Urinary bladder (tissue), 3 donors: ENCODE measurements at regions not wholly inside any gene's neighbourhood (a gene's known extent, or its start where the extent isn't known, plus 50 kb on each side); places are given as distances from the start of the nearest gene placed in this dataset.

Source experiments
- DNase-seq: peaks from one replicate; pipeline ENCODE4 v3.0.0-alpha.2; 2015; ENCODE audit errors: extremely low spot score
- H3K27ac ChIP-seq: one replicate; pipeline ENCODE4 v1.5.1; 2013; ENCODE audit warnings: low read depth, mild to moderate bottlenecking, moderate library complexity
- H3K36me3 ChIP-seq: one replicate; pipeline ENCODE4 v1.6.1; 2013; ENCODE audit warnings: mild to moderate bottlenecking, moderate library complexity; ENCODE audit not compliant: insufficient read depth
- H3K4me1 ChIP-seq: one replicate; pipeline ENCODE4 v1.6.1; 2013; ENCODE audit warnings: mild to moderate bottlenecking, moderate library complexity; ENCODE audit not compliant: insufficient read depth
- H3K4me3 ChIP-seq: one replicate; pipeline ENCODE4 v1.5.1; 2013; ENCODE audit warnings: low read depth, low read length
- WGBS: extraction: QIAGEN DNeasy Blood & Tissue Kit; methylation state at CpG from one replicate; pipeline ENCODE4 v1.1.7; 2013; 5-methylcytosine and 5-hydroxymethylcytosine counted together
- donor health status: healthy with polysubstance abuse.
- donor health status: healthy.

GRCh38 chr7:41816111-41816510 is 113.2 kb upstream of the INHBA start:
- no peaks in the 10 kb centered on the region for H3K36me3 ChIP-seq
- no peak overlapping the region for H3K4me3 ChIP-seq
- WGBS: 57% methylated on average over 4 of the region's 4 CpGs
- DNase-seq: no peak
- no peak overlapping the region for H3K27ac ChIP-seq
- H3K4me1 ChIP-seq: no peaks in the 10 kb centered on the region

DNA sequence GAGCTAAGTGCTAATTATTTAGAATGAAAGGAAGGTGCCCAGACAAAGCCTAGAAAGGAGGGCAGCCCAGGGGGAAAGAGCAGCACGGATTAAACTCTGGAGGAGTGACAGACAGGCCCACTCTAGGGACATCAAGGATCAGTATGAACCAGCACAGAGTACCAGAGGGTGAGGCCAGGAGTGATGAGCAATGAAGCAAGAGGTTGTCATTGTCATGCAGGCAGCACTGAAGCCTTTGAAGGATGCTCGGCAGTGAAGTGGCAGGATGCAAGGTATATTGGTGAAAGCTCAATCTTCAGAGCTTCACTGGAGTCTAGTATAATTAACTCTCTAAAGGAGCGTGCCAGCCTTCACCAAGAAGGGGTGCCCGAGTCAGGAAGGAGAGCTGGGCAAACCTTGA is 112.0 kb upstream of the INHBA start:
- no peak for DNase-seq
- WGBS: 83% methylated on average over 4 of the region's 4 CpGs

GRCh38 chr7:41813286-41813685 is 110.4 kb upstream of the INHBA start:
- no peaks in the 10 kb centered on the region for H3K36me3 ChIP-seq
- 92% methylated on average over 2 of the region's 2 CpGs for WGBS

More for the DNA sequence above, 112.0 kb upstream of the INHBA start:
- Histone ChIP-seq H3K4me1 (no peaks in the 10 kb centered on the region), H3K4me3 (no peak overlapping the region), H3K36me3 (no peaks in the 10 kb centered on the region), H3K27ac (no peak overlapping the region)

GRCh38 chr7:41811941-41812340 is 109.1 kb upstream of the INHBA start:
- Histone ChIP-seq H3K27ac (no peak overlapping the region), H3K4me1 (no peaks in the 10 kb centered on the region), H3K36me3 (no peaks in the 10 kb centered on the region), H3K4me3 (no peak overlapping the region)
- no peak for DNase-seq

More at GRCh38 chr7:41813286-41813685, 110.4 kb upstream of the INHBA start:
- H3K4me1 ChIP-seq: no peaks in the 10 kb centered on the region
- no peak overlapping the region for H3K27ac ChIP-seq
- no peak for DNase-seq
- no peak overlapping the region for H3K4me3 ChIP-seq

GRCh38 chr7:41809940-41810576 is 107.2 kb upstream of the INHBA start:
- 88% methylated on average over 13 of the region's 13 CpGs for WGBS
- Histone ChIP-seq H3K36me3 (no peaks in the 10 kb centered on the region), H3K27ac (no peak overlapping the region), H3K4me3 (no peak overlapping the region), H3K4me1 (no peaks in the 10 kb centered on the region)
- DNase-seq: no peak

GRCh38 chr7:41809529-41809939 is 106.6 kb upstream of the INHBA start:
- H3K27ac ChIP-seq: no peak overlapping the region
- DNase-seq: no peak
- WGBS: 68% methylated on average over 1 of the region's 1 CpG
- H3K4me3 ChIP-seq: no peak overlapping the region
- H3K36me3 ChIP-seq: no peaks in the 10 kb centered on the region
- H3K4me1 ChIP-seq: no peaks in the 10 kb centered on the region

GRCh38 chr7:41809116-41809515 is 106.2 kb upstream of the INHBA start:
- H3K36me3 ChIP-seq: no peaks in the 10 kb centered on the region
- no peak for DNase-seq
- 86% methylated on average over 2 of the region's 2 CpGs for WGBS
- no peaks in the 10 kb centered on the region for H3K4me1 ChIP-seq
- H3K4me3 ChIP-seq: no peak overlapping the region
- no peak overlapping the region for H3K27ac ChIP-seq

DNA sequence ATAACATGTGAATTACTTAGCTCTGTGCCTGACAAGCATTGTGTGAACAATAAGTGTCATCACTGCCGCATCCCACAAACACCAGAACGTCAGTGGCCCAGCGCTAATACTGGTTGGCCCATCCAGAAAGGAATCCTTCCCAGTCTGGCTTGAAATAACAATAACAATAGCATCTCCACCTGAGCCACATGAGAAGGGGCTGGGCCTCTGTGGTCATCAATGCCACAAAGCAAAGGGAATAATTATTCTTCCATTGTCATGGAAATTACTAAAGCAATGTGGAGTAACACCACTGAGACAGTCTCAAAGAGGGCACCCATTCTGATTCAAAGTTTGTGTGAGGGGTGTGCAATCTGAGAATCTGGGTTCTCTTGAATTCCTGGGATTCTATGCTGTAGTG is 105.7 kb upstream of the INHBA start:
- 86% methylated on average over 3 of the region's 3 CpGs for WGBS
- Histone ChIP-seq H3K36me3 (no peaks in the 10 kb centered on the region), H3K4me1 (no peaks in the 10 kb centered on the region), H3K4me3 (no peak overlapping the region), H3K27ac (no peak overlapping the region)
- DNase-seq: no peak

DNA sequence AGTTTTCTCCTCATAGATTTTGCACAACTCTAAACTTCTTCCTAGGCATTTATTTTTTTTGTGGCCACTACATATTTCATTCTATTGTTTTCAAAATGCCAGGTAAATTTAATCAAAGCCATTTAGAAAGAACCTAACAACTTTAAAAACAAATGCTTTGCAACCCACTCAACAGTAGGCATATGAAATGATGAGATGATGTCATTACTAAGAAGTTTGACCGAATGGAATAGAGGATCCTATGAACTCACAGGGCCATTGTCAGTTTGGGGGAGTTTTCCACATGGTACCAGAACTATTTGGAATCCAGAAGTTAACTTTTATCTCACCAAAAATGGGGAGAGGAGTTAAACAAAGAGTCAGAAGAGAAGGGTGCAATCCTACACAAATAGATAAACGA is 100.7 kb upstream of the INHBA start:
- Histone ChIP-seq H3K4me3 (no peak overlapping the region), H3K36me3 (no peaks in the 10 kb centered on the region), H3K27ac (no peak overlapping the region), H3K4me1 (no peaks in the 10 kb centered on the region)
- no peak for DNase-seq
- 71% methylated on average over 2 of the region's 2 CpGs for WGBS

- Histone ChIP-seq H3K36me3 (no peaks in the 10 kb centered on the region), H3K27ac (no peak overlapping the region), H3K4me1 (no peaks in the 10 kb centered on the region), H3K4me3 (no peak overlapping the region)
- no peak for DNase-seq
Observed at GRCh38 chr7:41796331-41796730, 93.4 kb upstream of the INHBA start.

GRCh38 chr7:41795276-41795833 is 92.5 kb upstream of the INHBA start:
- no peaks in the 10 kb centered on the region for H3K4me1 ChIP-seq
- H3K4me3 ChIP-seq: no peak overlapping the region
- WGBS: 76% methylated on average over 6 of the region's 6 CpGs
- H3K36me3 ChIP-seq: no peaks in the 10 kb centered on the region
- no peak for DNase-seq
- no peak overlapping the region for H3K27ac ChIP-seq

GRCh38 chr7:41793556-41793955 is 90.7 kb upstream of the INHBA start:
- Histone ChIP-seq H3K36me3 (no peaks in the 10 kb centered on the region), H3K27ac (no peak overlapping the region), H3K4me1 (no peaks in the 10 kb centered on the region), H3K4me3 (no peak overlapping the region)
- no peak for DNase-seq

GRCh38 chr7:41792120-41792519 is 89.2 kb upstream of the INHBA start:
- Histone ChIP-seq H3K36me3 (no peaks in the 10 kb centered on the region), H3K4me1 (no peaks in the 10 kb centered on the region), H3K4me3 (no peak overlapping the region), H3K27ac (no peak overlapping the region)
- DNase-seq: no peak
- WGBS: 95% methylated on average over 5 of the region's 5 CpGs

GRCh38 chr7:41788556-41788955 is 85.7 kb upstream of the INHBA start:
- no peak overlapping the region for H3K27ac ChIP-seq
- no peak for DNase-seq
- WGBS: 78% methylated on average over 3 of the region's 3 CpGs
- no peaks in the 10 kb centered on the region for H3K4me1 ChIP-seq
- no peaks in the 10 kb centered on the region for H3K36me3 ChIP-seq
- H3K4me3 ChIP-seq: no peak overlapping the region
